ENCODE measurements at regions not wholly inside any gene's neighbourhood (a gene's known extent, or its start where the extent isn't known, plus 50 kb on each side); places are given as distances from the start of the nearest gene placed in this dataset.

- Histone ChIP-seq H3K27ac (replicated peaks; ENCODE audit: low read length) (no peak overlapping the region), H2AFZ (ENCODE audit: low read length) (no peak overlapping the region), H2BK15ac (ENCODE audit: low read length) (no peak overlapping the region), H3K36me3 (replicated peaks in 1 of 2; ENCODE audit: control insufficient read depth in 2 of 2, insufficient read depth in 2 of 2, low read length in 2 of 2) (no peaks in the 10 kb centered on the region), H3K23ac (ENCODE audit: low read depth, low read length, poor library complexity) (no peak overlapping the region), H3K9ac (ENCODE audit: low read depth, low read length, poor library complexity) (no peak overlapping the region), H3K4ac (ENCODE audit: low read length) (no peak overlapping the region), H4K8ac (ENCODE audit: low read depth, low read length) (no peak overlapping the region), H3K79me1 (ENCODE audit: low read depth, low read length) (no peaks in the 10 kb centered on the region), H3K14ac (ENCODE audit: low read length) (no peak overlapping the region), H3K4me1 (ENCODE audit: control insufficient read depth in 2 of 2, insufficient read depth in 1 of 2, low read depth in 1 of 2, low read length in 2 of 2) (peaks cover 0 to 2% of the 10 kb centered on the region in 2 donors), H2BK5ac (ENCODE audit: low read length) (no peak overlapping the region), H2BK120ac (ENCODE audit: low read depth, low read length) (no peak overlapping the region), H3K4me2 (ENCODE audit: insufficient read depth, low read length, poor library complexity, severe bottlenecking) (no peak overlapping the region), H2AK5ac (ENCODE audit: low read depth, low read length) (no peak overlapping the region), H3K9me3 (replicated peaks in 1 of 2; ENCODE audit: control insufficient read depth in 2 of 2, insufficient read depth in 1 of 2, low read depth in 1 of 2, low read length in 2 of 2) (peaks cover 11 to 12% of the 10 kb centered on the region in 2 donors), H3K18ac (ENCODE audit: low read length) (no peak overlapping the region), H3K4me3 (ENCODE audit: low read length in 2 of 2) (no peak overlapping the region), H4K91ac (ENCODE audit: low read depth, low read length, poor library complexity) (no peak overlapping the region), H2BK12ac (ENCODE audit: low read length) (no peak overlapping the region), H3K27me3 (ENCODE audit: control insufficient read depth in 3 of 3, insufficient read depth in 3 of 3, low read depth in 1 of 3, low read length in 3 of 3) (no peaks in the 10 kb centered on the region)
- no peak for DNase-seq (ENCODE audit: low spot score)
- WGBS, 2 donors (ENCODE audit: extremely low coverage in 2 of 2, insufficient read length in 2 of 2, insufficient replicate concordance in 1 of 2) = no CpG with 5 or more reads among the region's 4 CpGs
Observed at GRCh38 chr10:21207852-21208646, 310.9 kb upstream of the NEBL start.

DNA sequence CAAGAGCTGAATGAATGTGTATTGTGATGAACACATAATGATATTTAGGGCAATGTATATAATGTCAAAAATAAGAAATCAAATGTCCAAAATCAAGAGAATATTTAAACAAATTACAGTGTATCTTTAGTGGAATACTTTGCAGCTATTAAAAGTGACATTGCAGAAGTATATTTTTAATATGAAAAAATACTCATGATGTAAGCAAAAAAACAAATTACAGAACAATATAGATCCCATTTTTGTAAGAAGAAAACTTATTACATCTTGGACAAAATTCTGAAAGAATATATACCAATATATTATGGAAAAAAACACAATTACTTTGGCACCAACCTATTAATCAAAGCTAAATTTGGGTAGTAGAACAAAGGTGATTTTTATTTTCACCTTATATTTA, 308.2 kb upstream of the NEBL start:
- no peaks in the 10 kb centered on the region for H3K27me3 ChIP-seq (ENCODE audit: control insufficient read depth in 3 of 3, insufficient read depth in 3 of 3, low read depth in 1 of 3, low read length in 3 of 3)
- H3K4ac ChIP-seq (ENCODE audit: low read length) = no peak overlapping the region
- no peaks in the 10 kb centered on the region for H3K79me1 ChIP-seq (ENCODE audit: low read depth, low read length)
- no peak overlapping the region for H3K4me2 ChIP-seq (ENCODE audit: insufficient read depth, low read length, poor library complexity, severe bottlenecking)
- H3K18ac ChIP-seq (ENCODE audit: low read length) = no peak overlapping the region
- no peak overlapping the region for H2AK5ac ChIP-seq (ENCODE audit: low read depth, low read length)
- no peak overlapping the region for H2BK12ac ChIP-seq (ENCODE audit: low read length)
- peaks cover 9 to 12% of the 10 kb centered on the region in 2 donors for H3K9me3 ChIP-seq (replicated peaks in 1 of 2; ENCODE audit: control insufficient read depth in 2 of 2, insufficient read depth in 1 of 2, low read depth in 1 of 2, low read length in 2 of 2)
- no peak overlapping the region for H4K8ac ChIP-seq (ENCODE audit: low read depth, low read length)
- no peak overlapping the region for H3K4me3 ChIP-seq (ENCODE audit: low read length in 2 of 2)
- no peak overlapping the region for H3K14ac ChIP-seq (ENCODE audit: low read length)
- H3K4me1 ChIP-seq (ENCODE audit: control insufficient read depth in 2 of 2, insufficient read depth in 1 of 2, low read depth in 1 of 2, low read length in 2 of 2) = peaks cover 0 to 2% of the 10 kb centered on the region in 2 donors
- no peaks in the 10 kb centered on the region for H3K36me3 ChIP-seq (replicated peaks in 1 of 2; ENCODE audit: control insufficient read depth in 2 of 2, insufficient read depth in 2 of 2, low read length in 2 of 2)
- no peak overlapping the region for H3K9ac ChIP-seq (ENCODE audit: low read depth, low read length, poor library complexity)
- H4K91ac ChIP-seq (ENCODE audit: low read depth, low read length, poor library complexity) = no peak overlapping the region
- no peak overlapping the region for H2BK15ac ChIP-seq (ENCODE audit: low read length)
- no peak for DNase-seq (ENCODE audit: low spot score)
- no peak overlapping the region for H3K27ac ChIP-seq (replicated peaks; ENCODE audit: low read length)
- no peak overlapping the region for H3K23ac ChIP-seq (ENCODE audit: low read depth, low read length, poor library complexity)
- no peak overlapping the region for H2AFZ ChIP-seq (ENCODE audit: low read length)
- no peak overlapping the region for H2BK5ac ChIP-seq (ENCODE audit: low read length)
- no peak overlapping the region for H2BK120ac ChIP-seq (ENCODE audit: low read depth, low read length)

GRCh38 chr10:21203473-21204107, 306.5 kb upstream of the NEBL start:
- H2AK5ac ChIP-seq (ENCODE audit: low read depth, low read length) = no peak overlapping the region
- H3K4ac ChIP-seq (ENCODE audit: low read length) = no peak overlapping the region
- H4K8ac ChIP-seq (ENCODE audit: low read depth, low read length) = no peak overlapping the region
- no peak overlapping the region for H2BK12ac ChIP-seq (ENCODE audit: low read length)
- no peak for DNase-seq (ENCODE audit: low spot score)
- no peak overlapping the region for H3K9ac ChIP-seq (ENCODE audit: low read depth, low read length, poor library complexity)
- H3K4me3 ChIP-seq (ENCODE audit: low read length in 2 of 2) = no peak overlapping the region
- H2BK15ac ChIP-seq (ENCODE audit: low read length) = no peak overlapping the region
- no peaks in the 10 kb centered on the region for H3K36me3 ChIP-seq (replicated peaks in 1 of 2; ENCODE audit: control insufficient read depth in 2 of 2, insufficient read depth in 2 of 2, low read length in 2 of 2)
- peaks cover 0 to under 1% of the 10 kb centered on the region in 2 donors for H3K4me1 ChIP-seq (ENCODE audit: control insufficient read depth in 2 of 2, insufficient read depth in 1 of 2, low read depth in 1 of 2, low read length in 2 of 2)
- H4K91ac ChIP-seq (ENCODE audit: low read depth, low read length, poor library complexity) = no peak overlapping the region
- no peak overlapping the region for H3K14ac ChIP-seq (ENCODE audit: low read length)
- no peak overlapping the region for H2AFZ ChIP-seq (ENCODE audit: low read length)
- H3K18ac ChIP-seq (ENCODE audit: low read length) = no peak overlapping the region
- H2BK5ac ChIP-seq (ENCODE audit: low read length) = no peak overlapping the region
- no CpG with 5 or more reads among the region's 10 CpGs for WGBS, 2 donors (ENCODE audit: extremely low coverage in 2 of 2, insufficient read length in 2 of 2, insufficient replicate concordance in 1 of 2)
- no peak overlapping the region for H2BK120ac ChIP-seq (ENCODE audit: low read depth, low read length)
- H3K4me2 ChIP-seq (ENCODE audit: insufficient read depth, low read length, poor library complexity, severe bottlenecking) = no peak overlapping the region
- no peaks in the 10 kb centered on the region for H3K27me3 ChIP-seq (ENCODE audit: control insufficient read depth in 3 of 3, insufficient read depth in 3 of 3, low read depth in 1 of 3, low read length in 3 of 3)
- peaks cover 8 to 13% of the 10 kb centered on the region in 2 donors for H3K9me3 ChIP-seq (replicated peaks in 1 of 2; ENCODE audit: control insufficient read depth in 2 of 2, insufficient read depth in 1 of 2, low read depth in 1 of 2, low read length in 2 of 2)
- H3K23ac ChIP-seq (ENCODE audit: low read depth, low read length, poor library complexity) = no peak overlapping the region
- no peak overlapping the region for H3K27ac ChIP-seq (replicated peaks; ENCODE audit: low read length)
- no peaks in the 10 kb centered on the region for H3K79me1 ChIP-seq (ENCODE audit: low read depth, low read length)

- no peak overlapping the region for H2BK120ac ChIP-seq (ENCODE audit: low read depth, low read length)
- H3K4me3 ChIP-seq (ENCODE audit: low read length in 2 of 2) = no peak overlapping the region
- H2AFZ ChIP-seq (ENCODE audit: low read length) = no peak overlapping the region
- H2BK12ac ChIP-seq (ENCODE audit: low read length) = no peak overlapping the region
- H3K4me1 ChIP-seq (ENCODE audit: control insufficient read depth in 2 of 2, insufficient read depth in 1 of 2, low read depth in 1 of 2, low read length in 2 of 2) = no peaks in the 10 kb centered on the region
- no peak overlapping the region for H4K91ac ChIP-seq (ENCODE audit: low read depth, low read length, poor library complexity)
- H3K14ac ChIP-seq (ENCODE audit: low read length) = no peak overlapping the region
- no peaks in the 10 kb centered on the region for H3K36me3 ChIP-seq (replicated peaks in 1 of 2; ENCODE audit: control insufficient read depth in 2 of 2, insufficient read depth in 2 of 2, low read length in 2 of 2)
- H3K4me2 ChIP-seq (ENCODE audit: insufficient read depth, low read length, poor library complexity, severe bottlenecking) = no peak overlapping the region
- H3K23ac ChIP-seq (ENCODE audit: low read depth, low read length, poor library complexity) = no peak overlapping the region
- H3K9me3 ChIP-seq (replicated peaks in 1 of 2; ENCODE audit: control insufficient read depth in 2 of 2, insufficient read depth in 1 of 2, low read depth in 1 of 2, low read length in 2 of 2) = peaks cover 8 to 15% of the 10 kb centered on the region in 2 donors
- no peak overlapping the region for H4K8ac ChIP-seq (ENCODE audit: low read depth, low read length)
- no peak overlapping the region for H3K27ac ChIP-seq (replicated peaks; ENCODE audit: low read length)
- no peak overlapping the region for H2BK15ac ChIP-seq (ENCODE audit: low read length)
- no peak overlapping the region for H3K9ac ChIP-seq (ENCODE audit: low read depth, low read length, poor library complexity)
- H3K4ac ChIP-seq (ENCODE audit: low read length) = no peak overlapping the region
- H3K27me3 ChIP-seq (ENCODE audit: control insufficient read depth in 3 of 3, insufficient read depth in 3 of 3, low read depth in 1 of 3, low read length in 3 of 3) = no peaks in the 10 kb centered on the region
- no peaks in the 10 kb centered on the region for H3K79me1 ChIP-seq (ENCODE audit: low read depth, low read length)
- no peak overlapping the region for H2AK5ac ChIP-seq (ENCODE audit: low read depth, low read length)
- no CpG with 5 or more reads among the region's 5 CpGs for WGBS, 2 donors (ENCODE audit: extremely low coverage in 2 of 2, insufficient read length in 2 of 2, insufficient replicate concordance in 1 of 2)
- H2BK5ac ChIP-seq (ENCODE audit: low read length) = no peak overlapping the region
- H3K18ac ChIP-seq (ENCODE audit: low read length) = no peak overlapping the region
- DNase-seq (ENCODE audit: low spot score) = no peak
Observed at GRCh38 chr10:21202776-21203462, 305.8 kb upstream of the NEBL start.

All from neuronal stem cell (in vitro differentiated cells).